Liver (tissue), 8 donors: ENCODE measurements at regions not wholly inside any gene's neighbourhood (a gene's known extent, or its start where the extent isn't known, plus 50 kb on each side); places are given as distances from the start of the nearest gene placed in this dataset.

Experiments used
- DNase-seq: peaks from one replicate; pipeline ENCODE4 v3.0.0-alpha.2; 2017; ENCODE audit warnings: low spot score
- H3K27ac ChIP-seq, 2 donors: one replicate each; pipeline ENCODE4 v1.7.0; 2013; ENCODE audit warnings: inconsistent platforms in 2 of 2, low read length in 2 of 2, control low read depth in 1 of 2, low read depth in 1 of 2, mild to moderate bottlenecking in 1 of 2
- H3K27me3 ChIP-seq, 4 donors: one replicate each; pipeline versions ENCODE4 v1.6.1 to v1.7.0; 2013; ENCODE audit warnings: low read length in 3 of 4, inconsistent platforms in 1 of 4, mild to moderate bottlenecking in 1 of 4, moderate library complexity in 1 of 4; ENCODE audit not compliant: control insufficient read depth in 4 of 4, insufficient read depth in 4 of 4
- H3K36me3 ChIP-seq, 4 donors: one replicate each; pipeline versions ENCODE4 v1.6.1 to v1.7.0; 2013; ENCODE audit warnings: low read length in 3 of 4, mild to moderate bottlenecking in 3 of 4, low read depth in 1 of 4, moderate library complexity in 1 of 4; ENCODE audit not compliant: control insufficient read depth in 4 of 4, insufficient read depth in 3 of 4
- H3K4me1 ChIP-seq, 4 donors: one replicate each; pipeline versions ENCODE4 v1.6.1 to v1.7.0; 2013; ENCODE audit warnings: low read length in 3 of 4, mild to moderate bottlenecking in 3 of 4, moderate library complexity in 1 of 4; ENCODE audit not compliant: control insufficient read depth in 4 of 4, insufficient read depth in 4 of 4
- H3K4me3 ChIP-seq, 3 donors: one replicate each; pipeline versions ENCODE4 v1.6.1 to v1.7.0; 2013; ENCODE audit warnings: low read length in 3 of 3, control low read depth in 1 of 3, low read depth in 1 of 3, mild to moderate bottlenecking in 1 of 3
- H3K9ac ChIP-seq, 2 donors: one replicate each; pipeline ENCODE4 v1.7.0; 2013; ENCODE audit warnings: low read length in 2 of 2, mild to moderate bottlenecking in 2 of 2, moderate library complexity in 2 of 2, control low read depth in 1 of 2, low read depth in 1 of 2
- H3K9me3 ChIP-seq, 4 donors: one replicate each; pipeline versions ENCODE4 v1.6.1 to v1.7.0; 2013; ENCODE audit warnings: low read length in 3 of 4; ENCODE audit not compliant: control insufficient read depth in 4 of 4
- ATF3 ChIP-seq: IDR thresholded peaks from 2 replicates; pipeline ENCODE4 v1.6.1; 2016; ENCODE audit warnings: antibody characterized with exemption
- EGR1 ChIP-seq, 2 donors: IDR thresholded peaks; 2 replicates each; pipeline ENCODE4 v1.6.1; 2016 to 2018; ENCODE audit warnings: antibody characterized with exemption in 2 of 2, low read depth in 2 of 2
- FOXA2 ChIP-seq: IDR thresholded peaks from 2 replicates; pipeline ENCODE4 v1.6.1; 2016; ENCODE audit warnings: antibody characterized with exemption
- GABPA ChIP-seq, 2 donors: IDR thresholded peaks in 1 of 2; conservative IDR thresholded peaks in 1 of 2; 2 replicates each; pipeline ENCODE4 v1.6.1; 2016; ENCODE audit warnings: antibody characterized with exemption in 2 of 2, mild to moderate bottlenecking in 1 of 2, moderate library complexity in 1 of 2
- HNF4A ChIP-seq, 2 donors: conservative IDR thresholded peaks; 2 replicates each; pipeline ENCODE4 v1.6.1; 2016; ENCODE audit warnings: antibody characterized with exemption in 2 of 2, mild to moderate bottlenecking in 2 of 2
- HNF4G ChIP-seq: IDR thresholded peaks from 2 replicates; pipeline ENCODE4 v1.6.1; 2016; ENCODE audit warnings: antibody characterized with exemption
- JUND ChIP-seq, 2 donors: IDR thresholded peaks; 2 replicates each; pipeline ENCODE4 v1.6.1; 2016; ENCODE audit warnings: antibody characterized with exemption in 2 of 2
- MAX ChIP-seq: IDR thresholded peaks from 2 replicates; pipeline ENCODE4 v1.6.1; 2016; ENCODE audit warnings: antibody characterized with exemption
- NR2F2 ChIP-seq: IDR thresholded peaks from 2 replicates; pipeline ENCODE4 v1.6.1; 2016; ENCODE audit warnings: antibody characterized with exemption
- RAD21 ChIP-seq, 2 donors: IDR thresholded peaks; 2 replicates each; pipeline ENCODE4 v1.6.1; 2016; ENCODE audit warnings: antibody characterized with exemption in 2 of 2, mild to moderate bottlenecking in 2 of 2
- RXRA ChIP-seq, 2 donors: IDR thresholded peaks; 2 replicates each; pipeline ENCODE4 v1.6.1; 2017 to 2018; ENCODE audit warnings: antibody characterized with exemption in 2 of 2, mild to moderate bottlenecking in 1 of 2
- SP1 ChIP-seq: IDR thresholded peaks from 2 replicates; pipeline ENCODE4 v1.6.1; 2018; ENCODE audit warnings: antibody characterized with exemption, mild to moderate bottlenecking
- TAF1 ChIP-seq: conservative IDR thresholded peaks from 2 replicates; pipeline ENCODE4 v1.6.1; 2016; ENCODE audit warnings: antibody characterized with exemption, mild to moderate bottlenecking
- ZBTB33 ChIP-seq: IDR thresholded peaks from 2 replicates; pipeline ENCODE4 v1.6.1; 2016; ENCODE audit warnings: antibody characterized with exemption
- WGBS: extraction: QIAGEN DNeasy Blood & Tissue Kit; methylation state at CpG from one replicate; pipeline ENCODE4 v1.1.7; 2013; 5-methylcytosine and 5-hydroxymethylcytosine counted together
- TF ChIP-seq, protein P1 (sequence below): IDR thresholded peaks from 2 replicates; pipeline ENCODE4 v1.6.1; 2016; ENCODE audit warnings: antibody characterized with exemption, mild to moderate bottlenecking
- TF ChIP-seq, protein P2 (sequence below): fragments of 150-350 bp; IDR thresholded peaks from 2 replicates; pipeline ENCODE4 v1.5.1; 2017; ENCODE audit warnings: improper control_type of control experiment, low read depth, low read length; ENCODE audit not compliant: missing input control
- donor health status: healthy.
- donor health status: healthy.
- donor health status: healthy.
- donor health status: healthy.
- donor health status: healthy.

DNA sequence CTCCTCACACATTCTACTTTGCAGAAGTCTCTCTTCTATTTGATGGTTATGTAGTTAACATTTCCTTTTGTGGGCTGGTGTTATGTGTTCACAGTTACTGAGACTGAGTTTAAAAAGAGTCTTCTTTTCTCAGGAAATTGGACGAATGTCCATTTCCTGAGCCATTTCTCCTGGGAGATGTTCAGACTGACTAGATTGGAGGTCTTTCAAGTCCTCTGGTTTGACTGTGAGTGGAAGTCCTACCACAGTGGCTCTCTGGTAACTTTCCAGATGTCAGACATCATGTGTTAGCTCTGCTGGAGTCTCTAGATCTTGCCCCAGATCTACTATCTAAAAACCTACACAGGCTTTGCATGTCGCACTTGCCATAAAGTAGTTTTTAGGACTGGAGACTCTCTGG lies 116.0 kb downstream of the GALR1 start:
- WGBS, result 78% methylated on average over 2 of the region's 2 CpGs
- peaks cover 0 to 4% (median 2%) of the 10 kb centered on the region in 4 donors for H3K4me1 ChIP-seq
- H3K4me3 ChIP-seq, result no peak overlapping the region
- no peak for DNase-seq
- no peak overlapping the region for H3K27ac ChIP-seq
- H3K27me3 ChIP-seq, result peaks cover 0 to 8% (median 0%) of the 10 kb centered on the region in 4 donors
- H3K36me3 ChIP-seq, result no peaks in the 10 kb centered on the region
- H3K9me3 ChIP-seq, result peaks cover 4 to 18% (median 9%) of the 10 kb centered on the region in 4 donors
- TF ChIP-seq, protein P1, sequence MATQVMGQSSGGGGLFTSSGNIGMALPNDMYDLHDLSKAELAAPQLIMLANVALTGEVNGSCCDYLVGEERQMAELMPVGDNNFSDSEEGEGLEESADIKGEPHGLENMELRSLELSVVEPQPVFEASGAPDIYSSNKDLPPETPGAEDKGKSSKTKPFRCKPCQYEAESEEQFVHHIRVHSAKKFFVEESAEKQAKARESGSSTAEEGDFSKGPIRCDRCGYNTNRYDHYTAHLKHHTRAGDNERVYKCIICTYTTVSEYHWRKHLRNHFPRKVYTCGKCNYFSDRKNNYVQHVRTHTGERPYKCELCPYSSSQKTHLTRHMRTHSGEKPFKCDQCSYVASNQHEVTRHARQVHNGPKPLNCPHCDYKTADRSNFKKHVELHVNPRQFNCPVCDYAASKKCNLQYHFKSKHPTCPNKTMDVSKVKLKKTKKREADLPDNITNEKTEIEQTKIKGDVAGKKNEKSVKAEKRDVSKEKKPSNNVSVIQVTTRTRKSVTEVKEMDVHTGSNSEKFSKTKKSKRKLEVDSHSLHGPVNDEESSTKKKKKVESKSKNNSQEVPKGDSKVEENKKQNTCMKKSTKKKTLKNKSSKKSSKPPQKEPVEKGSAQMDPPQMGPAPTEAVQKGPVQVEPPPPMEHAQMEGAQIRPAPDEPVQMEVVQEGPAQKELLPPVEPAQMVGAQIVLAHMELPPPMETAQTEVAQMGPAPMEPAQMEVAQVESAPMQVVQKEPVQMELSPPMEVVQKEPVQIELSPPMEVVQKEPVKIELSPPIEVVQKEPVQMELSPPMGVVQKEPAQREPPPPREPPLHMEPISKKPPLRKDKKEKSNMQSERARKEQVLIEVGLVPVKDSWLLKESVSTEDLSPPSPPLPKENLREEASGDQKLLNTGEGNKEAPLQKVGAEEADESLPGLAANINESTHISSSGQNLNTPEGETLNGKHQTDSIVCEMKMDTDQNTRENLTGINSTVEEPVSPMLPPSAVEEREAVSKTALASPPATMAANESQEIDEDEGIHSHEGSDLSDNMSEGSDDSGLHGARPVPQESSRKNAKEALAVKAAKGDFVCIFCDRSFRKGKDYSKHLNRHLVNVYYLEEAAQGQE, result no peak
- TF ChIP-seq TAF1, result no peak
- no peak for TF ChIP-seq NR2F2
- no peak for TF ChIP-seq MAX
- TF ChIP-seq HNF4G, result no peak
- TF ChIP-seq, protein P2, sequence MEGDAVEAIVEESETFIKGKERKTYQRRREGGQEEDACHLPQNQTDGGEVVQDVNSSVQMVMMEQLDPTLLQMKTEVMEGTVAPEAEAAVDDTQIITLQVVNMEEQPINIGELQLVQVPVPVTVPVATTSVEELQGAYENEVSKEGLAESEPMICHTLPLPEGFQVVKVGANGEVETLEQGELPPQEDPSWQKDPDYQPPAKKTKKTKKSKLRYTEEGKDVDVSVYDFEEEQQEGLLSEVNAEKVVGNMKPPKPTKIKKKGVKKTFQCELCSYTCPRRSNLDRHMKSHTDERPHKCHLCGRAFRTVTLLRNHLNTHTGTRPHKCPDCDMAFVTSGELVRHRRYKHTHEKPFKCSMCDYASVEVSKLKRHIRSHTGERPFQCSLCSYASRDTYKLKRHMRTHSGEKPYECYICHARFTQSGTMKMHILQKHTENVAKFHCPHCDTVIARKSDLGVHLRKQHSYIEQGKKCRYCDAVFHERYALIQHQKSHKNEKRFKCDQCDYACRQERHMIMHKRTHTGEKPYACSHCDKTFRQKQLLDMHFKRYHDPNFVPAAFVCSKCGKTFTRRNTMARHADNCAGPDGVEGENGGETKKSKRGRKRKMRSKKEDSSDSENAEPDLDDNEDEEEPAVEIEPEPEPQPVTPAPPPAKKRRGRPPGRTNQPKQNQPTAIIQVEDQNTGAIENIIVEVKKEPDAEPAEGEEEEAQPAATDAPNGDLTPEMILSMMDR, result no peak
- no peak for TF ChIP-seq RXRA (IDR thresholded peaks at IDR 0.05)
- TF ChIP-seq ATF3, result no peak
- no peak for TF ChIP-seq JUND (IDR thresholded peaks at IDR 0.05)
- TF ChIP-seq GABPA (IDR thresholded peaks at IDR 0.05 in 1 of 2, conservative IDR thresholded peaks at IDR 0.05 in 1 of 2), result no peak
- no peak for TF ChIP-seq ZBTB33
- no peak for TF ChIP-seq FOXA2
- no peak for TF ChIP-seq SP1
- no peak for TF ChIP-seq HNF4A (conservative IDR thresholded peaks at IDR 0.05)
- no peak for TF ChIP-seq EGR1 (IDR thresholded peaks at IDR 0.05; ENCODE audit: low read depth in 2 of 2)
- no peak overlapping the region for H3K9ac ChIP-seq

DNA sequence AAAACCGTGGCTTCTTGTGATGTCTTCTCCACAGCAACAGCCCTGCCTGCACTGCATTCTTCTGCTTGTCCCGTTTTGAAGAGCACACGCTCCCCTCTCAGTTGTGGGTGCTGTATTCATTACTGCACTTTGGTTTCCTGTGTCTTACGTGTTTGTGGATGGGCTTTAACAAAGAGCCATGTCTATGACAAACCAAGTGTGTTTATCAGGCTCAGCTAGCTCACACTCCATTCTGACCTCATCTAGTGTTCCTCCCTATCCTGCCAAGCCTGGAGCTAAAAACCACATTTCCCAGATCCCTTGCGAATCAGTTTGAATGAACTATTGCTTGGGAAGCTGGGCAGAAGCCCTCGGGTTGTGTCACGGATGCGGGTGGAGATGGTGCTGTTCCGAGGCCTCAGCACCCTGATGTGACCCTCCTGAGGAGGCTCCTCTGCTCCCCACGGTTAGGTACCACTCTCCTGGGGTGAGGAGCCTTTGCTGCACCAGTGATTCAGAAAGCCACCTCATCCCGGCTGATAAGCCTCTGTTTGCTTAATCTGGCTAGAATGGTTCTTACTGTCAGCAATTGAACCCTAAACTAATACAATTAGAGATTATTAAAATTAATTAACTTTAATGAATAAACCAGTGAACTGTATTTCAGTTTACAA lies 116.5 kb downstream of the GALR1 start:
- H3K4me1 ChIP-seq, result peaks cover 0 to 4% (median 2%) of the 10 kb centered on the region in 4 donors
- H3K36me3 ChIP-seq, result no peaks in the 10 kb centered on the region
- H3K9ac ChIP-seq, result no peak overlapping the region
- no peak overlapping the region for H3K27ac ChIP-seq
- peaks cover 0 to 8% (median 0%) of the 10 kb centered on the region in 4 donors for H3K27me3 ChIP-seq
- DNase-seq, result no peak
- TF ChIP-seq HNF4G, result no peak
- no peak for TF ChIP-seq GABPA (IDR thresholded peaks at IDR 0.05 in 1 of 2, conservative IDR thresholded peaks at IDR 0.05 in 1 of 2)
- no peak for TF ChIP-seq ZBTB33
- no peak for TF ChIP-seq RAD21 (IDR thresholded peaks at IDR 0.05)
- TF ChIP-seq, protein P1, result no peak
- no peak for TF ChIP-seq TAF1
- no peak for TF ChIP-seq EGR1 (IDR thresholded peaks at IDR 0.05; ENCODE audit: low read depth in 2 of 2)
- TF ChIP-seq NR2F2, result no peak
- no peak for TF ChIP-seq RXRA (IDR thresholded peaks at IDR 0.05)
- no peak for TF ChIP-seq FOXA2
- WGBS, result 70% methylated on average over 11 of the region's 11 CpGs
- H3K9me3 ChIP-seq, result peaks cover 4 to 18% (median 9%) of the 10 kb centered on the region in 4 donors
- H3K4me3 ChIP-seq, result no peak overlapping the region
